ENCODE measurements at regions not wholly inside any gene's neighbourhood (a gene's known extent, or its start where the extent isn't known, plus 50 kb on each side); places are given as distances from the start of the nearest gene placed in this dataset.
"Not testable (repeated sequence)": the region's sequence is repeated elsewhere in the genome, so short reads cannot be mapped to it uniquely, and the experiment has no call there.

- DNase-seq, result no peak
These were observed 99.2 kb upstream of the PALMD start for GRCh38 chr1:99546432-99547416.

GRCh38 chr1:99548943-99549605, 96.8 kb upstream of the PALMD start:
- no peak for DNase-seq

- DNase-seq, result no peak
These were observed 95.7 kb upstream of the PALMD start for GRCh38 chr1:99550198-99550597.

GRCh38 chr1:99551812-99552614, 93.9 kb upstream of the PALMD start:
- DNase-seq, result no peak

GRCh38 chr1:99553301-99553700, 92.6 kb upstream of the PALMD start:
- no peak for DNase-seq

- DNase-seq, result not testable (repeated sequence)
These were observed 92.1 kb upstream of the PALMD start for GRCh38 chr1:99553819-99554218.

GRCh38 chr1:99554727-99555126, 91.2 kb upstream of the PALMD start:
- no peak for DNase-seq

- no peak for DNase-seq
These were observed 88.2 kb upstream of the PALMD start for GRCh38 chr1:99557546-99558202.

- DNase-seq, result no peak
These were observed 86.7 kb upstream of the PALMD start for GRCh38 chr1:99559166-99559565.

- no peak for DNase-seq
These were observed 85.5 kb upstream of the PALMD start for GRCh38 chr1:99560207-99561040.

GRCh38 chr1:99561952-99562351, 84.0 kb upstream of the PALMD start:
- DNase-seq, result no peak

- DNase-seq, result no peak
These were observed 80.2 kb upstream of the PALMD start for GRCh38 chr1:99565606-99566289.

GRCh38 chr1:99566290-99567021, 79.5 kb upstream of the PALMD start:
- no peak for DNase-seq

- DNase-seq, result no peak
These were observed 75.3 kb upstream of the PALMD start for GRCh38 chr1:99570486-99571089.

GRCh38 chr1:99571092-99571734, 74.7 kb upstream of the PALMD start:
- DNase-seq, result no peak

GRCh38 chr1:99573431-99574217, 72.3 kb upstream of the PALMD start:
- DNase-seq, result no peak

GRCh38 chr1:99577313-99577712, 68.6 kb upstream of the PALMD start:
- DNase-seq, result no peak

- DNase-seq, result no peak
These were observed 66.2 kb upstream of the PALMD start for GRCh38 chr1:99579691-99580172.
